AG10803 (cell line): ENCODE measurements at regions not wholly inside any gene's neighbourhood (a gene's known extent, or its start where the extent isn't known, plus 50 kb on each side); places are given as distances from the start of the nearest gene placed in this dataset.
A peak's percentile ranks its signal among the peaks of the same experiment; 100 is the strongest.

Source experiments
- DNase-seq: peaks from one replicate; pipeline ENCODE4 v3.0.0; 2010; ENCODE audit warnings: low read depth
- H3K4me3 ChIP-seq: 2 replicates; pipeline ENCODE4 v1.5.1; 2011; ENCODE audit warnings: mild to moderate bottlenecking, low read length, control low read depth
- CTCF ChIP-seq: conservative IDR thresholded peaks from 2 replicates; pipeline ENCODE4 v1.5.1; 2011; ENCODE audit warnings: mild to moderate bottlenecking, low read length, control low read depth, inconsistent platforms

DNA sequence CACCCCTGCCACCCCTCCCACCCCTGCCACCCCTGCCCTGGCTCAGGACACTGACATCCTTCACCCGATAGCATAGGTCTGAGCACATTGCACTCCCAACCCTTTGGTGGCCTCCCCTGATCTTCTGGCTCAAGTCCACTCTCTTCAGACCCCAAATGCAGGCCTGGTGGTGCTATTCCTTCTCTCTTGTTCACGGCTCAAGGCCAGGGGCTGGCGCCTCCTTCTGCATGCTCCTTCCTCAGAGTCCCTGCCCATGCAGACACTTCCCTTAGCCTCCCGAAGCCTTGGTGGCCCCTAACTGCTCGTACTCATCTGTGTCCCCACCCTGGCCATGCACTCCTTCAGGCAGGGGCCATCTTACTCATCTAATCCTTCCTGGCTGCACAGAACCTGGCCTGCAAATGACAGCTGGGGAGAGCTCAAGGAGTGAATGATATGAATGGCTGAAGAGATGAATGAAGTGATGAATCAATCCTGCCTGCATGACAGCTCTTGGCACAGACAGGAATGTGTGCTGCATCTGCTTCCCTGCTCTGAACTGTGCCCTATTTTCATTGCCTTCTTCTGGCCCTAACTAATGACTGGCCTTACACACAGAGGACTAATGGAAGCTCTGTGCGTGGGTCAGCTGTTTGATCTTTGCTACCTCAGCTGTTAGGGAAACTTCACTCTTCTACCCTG, 290.8 kb downstream of the DYSF start:
- TF ChIP-seq CTCF = no peak
- no peak for DNase-seq
- H3K4me3 ChIP-seq = no peak overlapping the region

DNA sequence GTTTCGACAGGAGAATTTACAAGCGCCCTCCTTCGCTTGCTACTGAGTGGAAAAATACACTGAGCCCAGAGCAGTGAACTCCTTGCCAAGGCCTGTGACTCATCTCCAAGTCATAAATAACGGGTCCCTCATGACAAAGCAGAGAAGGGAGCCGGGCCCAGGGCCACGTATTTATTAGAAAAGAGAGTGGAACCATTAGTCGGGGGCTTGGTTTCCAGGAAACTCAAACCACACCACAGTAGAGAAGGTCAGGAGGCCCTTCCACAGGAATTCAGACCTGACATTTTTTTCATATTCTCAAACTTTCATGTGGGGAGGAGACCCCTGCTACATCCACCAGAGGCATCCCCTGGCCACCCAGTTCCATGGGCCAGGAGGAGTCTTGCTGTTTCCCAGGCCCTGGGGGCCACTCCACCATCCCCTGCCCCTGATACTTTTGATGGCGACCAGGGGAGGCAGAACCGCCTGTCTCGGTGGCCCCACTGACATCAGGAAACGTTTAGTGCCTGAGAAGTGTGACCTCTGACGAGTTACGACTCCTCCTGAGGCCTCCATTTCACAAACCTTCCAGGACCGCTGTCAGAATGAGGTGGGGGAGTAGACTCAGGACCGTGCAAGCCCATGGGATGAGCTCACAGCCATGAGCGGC, 289.7 kb downstream of the DYSF start:
- no peak overlapping the region for H3K4me3 ChIP-seq
- TF ChIP-seq CTCF = no peak
- peak; percentile 89 for DNase-seq

DNA sequence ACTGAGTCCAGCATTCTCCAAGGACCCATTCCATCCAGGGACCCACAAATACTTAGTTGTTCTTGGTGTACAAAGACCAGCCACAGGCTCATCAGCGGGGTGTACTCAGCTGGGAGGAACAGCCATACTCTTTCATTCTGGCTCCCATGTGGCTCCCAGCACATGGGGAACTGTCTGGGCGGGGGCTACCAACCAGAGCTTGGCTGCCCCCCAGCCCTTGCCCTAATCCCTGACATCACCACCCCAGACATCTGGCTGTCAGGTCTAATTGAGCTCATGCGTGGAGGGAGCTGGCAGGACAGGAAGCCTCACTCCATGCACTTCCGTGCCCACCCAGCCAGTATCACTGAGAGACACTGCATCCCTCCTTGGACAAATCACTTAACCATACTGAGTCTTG, 283.6 kb downstream of the DYSF start:
- no peak for TF ChIP-seq CTCF
- H3K4me3 ChIP-seq = no peak overlapping the region
- DNase-seq = peak; percentile 28

DNA sequence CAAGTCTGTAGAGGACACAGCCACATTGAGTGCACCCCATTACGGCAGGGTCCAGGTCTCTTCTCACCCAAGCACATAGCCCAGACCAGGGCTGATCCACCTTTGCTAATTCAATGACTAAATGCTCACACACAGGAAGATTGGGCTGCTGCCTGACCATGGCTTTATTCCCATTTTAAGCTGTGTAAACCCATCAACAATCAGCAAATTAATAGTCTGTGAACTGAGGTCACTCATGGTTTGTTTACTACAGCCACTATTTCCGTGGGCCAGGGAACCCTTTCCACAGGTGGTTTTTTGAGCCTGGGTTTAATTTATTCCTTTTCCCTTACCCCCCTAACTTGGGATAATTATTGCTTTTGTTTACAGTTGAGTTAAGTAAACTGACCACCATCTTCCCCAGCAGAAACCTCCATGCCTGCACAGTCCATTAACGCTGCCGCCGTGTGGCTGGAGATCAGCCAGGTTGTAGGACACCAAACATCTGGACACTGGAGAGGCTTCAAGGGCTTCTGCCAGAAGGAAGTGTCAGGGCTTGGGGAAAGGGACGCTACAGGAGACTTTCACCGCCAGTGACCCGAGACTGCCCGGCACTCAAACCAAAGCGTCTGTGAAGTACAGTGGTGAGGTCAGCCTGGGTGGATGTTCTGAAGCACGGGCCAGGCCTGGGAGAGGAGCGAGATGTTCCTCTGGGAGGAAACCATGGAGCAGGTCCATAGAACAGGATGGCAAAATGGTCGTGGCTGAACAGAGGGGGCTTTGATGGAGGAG, 282.9 kb downstream of the DYSF start:
- no peak for DNase-seq
- no peak overlapping the region for H3K4me3 ChIP-seq
- TF ChIP-seq CTCF = no peak
